ENCODE measurements at regions not wholly inside any gene's neighbourhood (a gene's known extent, or its start where the extent isn't known, plus 50 kb on each side); places are given as distances from the start of the nearest gene placed in this dataset.

- DNase-seq: no peak
These were observed 557.0 kb upstream of the IGFBP3 start for GRCh38 chr7:46478046-46478445.

- no peak for DNase-seq
These were observed 547.8 kb upstream of the IGFBP3 start for GRCh38 chr7:46468753-46469356.

DNA sequence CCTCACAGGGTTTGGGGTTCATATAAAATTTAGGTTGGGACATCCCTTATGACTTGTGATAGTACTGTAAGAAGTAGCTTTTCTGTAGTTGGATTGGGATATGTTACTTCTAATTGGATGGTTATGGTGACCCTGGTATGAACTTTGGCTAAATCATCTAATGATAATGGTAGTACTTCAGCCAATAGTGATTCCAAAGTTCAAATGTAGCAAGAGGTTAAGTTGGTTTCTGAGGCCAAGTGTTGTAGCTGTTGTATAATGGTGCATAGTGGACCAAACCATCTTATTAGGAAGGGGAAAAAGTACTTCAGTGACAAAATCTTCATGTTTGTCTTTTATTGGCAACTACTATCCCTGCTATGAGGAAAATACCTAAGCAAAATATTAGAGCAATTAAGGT, 542.1 kb upstream of the IGFBP3 start:
- DNase-seq: no peak

- DNase-seq: no peak
These were observed 540.3 kb upstream of the IGFBP3 start for GRCh38 chr7:46461334-46461777.

DNA sequence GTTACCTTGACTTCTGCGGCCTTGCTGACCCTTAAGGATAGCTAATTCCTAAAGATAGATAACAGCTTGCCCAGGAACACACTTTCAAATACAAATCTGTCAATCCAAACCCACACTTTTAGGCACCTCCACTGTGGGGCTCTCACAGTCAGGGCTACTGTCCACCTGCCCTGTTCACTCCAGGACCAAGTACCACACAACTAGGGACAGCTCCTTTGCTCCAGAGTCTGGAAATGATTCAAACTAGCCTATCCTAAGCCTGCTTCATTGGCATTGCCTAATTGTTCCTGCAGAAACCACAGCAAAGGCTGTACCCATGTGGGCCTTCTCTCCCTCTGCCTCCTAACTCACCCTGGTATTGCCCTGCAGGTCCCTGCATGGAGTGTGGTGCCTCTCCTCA, 538.9 kb upstream of the IGFBP3 start:
- no peak for DNase-seq

- no peak for DNase-seq
These were observed 533.7 kb upstream of the IGFBP3 start for GRCh38 chr7:46454816-46455215.

DNA sequence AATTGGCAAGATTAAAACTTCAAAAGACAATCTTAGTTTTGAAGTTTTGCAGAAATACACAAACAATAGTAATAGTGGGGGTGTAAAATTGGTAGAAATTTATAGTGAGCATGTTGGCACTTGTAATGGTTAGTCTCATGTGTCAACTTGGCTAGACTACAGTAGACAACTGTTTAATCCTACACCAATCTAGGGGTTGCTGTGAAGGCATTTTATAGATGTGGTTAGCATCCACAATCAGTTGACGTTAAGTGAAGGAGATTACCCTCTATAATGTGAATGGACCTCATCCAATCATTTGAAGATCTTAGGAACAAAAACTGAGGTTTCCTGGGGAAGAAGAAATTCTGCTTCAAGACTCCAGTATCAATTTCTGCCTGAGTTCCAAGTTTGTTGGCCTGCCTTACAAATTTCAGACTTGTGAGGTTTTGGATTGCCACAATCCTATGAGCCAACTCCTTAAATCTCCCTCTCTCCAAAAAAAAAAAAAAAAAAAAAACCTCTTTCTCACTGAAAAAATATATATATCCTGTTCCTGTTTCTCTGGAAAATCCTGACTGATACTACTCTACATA, 531.6 kb upstream of the IGFBP3 start:
- no peak for DNase-seq

DNA sequence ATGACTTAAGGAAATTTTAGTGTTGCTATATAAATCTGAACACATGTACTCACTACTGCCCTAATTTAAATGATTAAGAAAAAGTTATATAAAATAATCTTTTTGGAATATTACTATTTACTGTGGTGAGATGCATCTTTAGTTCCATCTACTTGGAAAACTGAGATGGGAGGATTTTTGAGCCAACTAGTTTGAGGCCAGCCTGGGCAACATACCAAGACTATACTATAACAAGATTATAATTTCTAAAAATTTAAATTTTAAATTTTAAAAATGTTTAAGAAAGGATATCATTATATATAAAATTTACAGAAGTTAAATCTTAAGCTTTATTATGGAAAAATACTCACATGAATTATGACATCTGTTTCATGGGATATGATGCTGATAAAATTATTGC, 530.8 kb upstream of the IGFBP3 start:
- DNase-seq: no peak

DNA sequence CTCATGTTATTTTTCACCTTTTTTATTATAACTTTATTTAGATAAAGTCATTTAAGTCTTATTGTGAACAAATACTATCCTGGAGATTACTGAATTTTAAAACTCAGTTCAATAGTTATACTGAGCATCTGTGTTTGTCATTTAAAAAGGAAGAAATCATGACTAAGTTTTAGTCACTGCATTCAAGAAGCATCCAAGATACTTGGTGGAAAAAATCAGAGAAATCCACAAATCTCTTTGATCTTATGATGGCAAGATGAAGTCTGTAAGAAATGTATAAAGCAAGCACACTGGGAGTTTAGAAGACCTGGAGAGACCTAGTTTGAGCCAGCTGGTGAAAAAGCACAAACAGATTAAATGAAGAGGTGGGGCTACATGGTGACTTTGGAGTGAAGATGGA, 529.8 kb upstream of the IGFBP3 start:
- DNase-seq: no peak

GRCh38 chr7:46450425-46450824, 529.4 kb upstream of the IGFBP3 start:
- no peak for DNase-seq

DNA sequence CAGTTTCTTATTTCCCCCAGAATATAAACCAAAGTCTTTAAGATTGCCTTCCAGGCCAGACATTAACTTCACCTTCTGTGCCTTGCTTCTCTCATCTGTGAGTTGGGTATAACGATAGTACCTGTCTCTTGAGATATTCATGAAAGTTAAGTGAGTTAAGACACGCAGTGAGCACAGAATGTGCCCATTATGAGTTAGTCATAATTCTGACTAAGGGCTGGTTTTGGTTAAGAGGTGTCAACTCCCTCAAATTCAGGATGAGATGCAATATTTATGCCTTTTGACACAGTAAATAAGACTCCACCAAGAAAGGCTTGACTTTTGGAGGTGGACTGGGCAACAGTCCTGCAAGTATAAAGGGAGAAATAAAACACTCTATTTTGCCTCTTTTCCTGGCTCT, 528.7 kb upstream of the IGFBP3 start:
- no peak for DNase-seq

DNA sequence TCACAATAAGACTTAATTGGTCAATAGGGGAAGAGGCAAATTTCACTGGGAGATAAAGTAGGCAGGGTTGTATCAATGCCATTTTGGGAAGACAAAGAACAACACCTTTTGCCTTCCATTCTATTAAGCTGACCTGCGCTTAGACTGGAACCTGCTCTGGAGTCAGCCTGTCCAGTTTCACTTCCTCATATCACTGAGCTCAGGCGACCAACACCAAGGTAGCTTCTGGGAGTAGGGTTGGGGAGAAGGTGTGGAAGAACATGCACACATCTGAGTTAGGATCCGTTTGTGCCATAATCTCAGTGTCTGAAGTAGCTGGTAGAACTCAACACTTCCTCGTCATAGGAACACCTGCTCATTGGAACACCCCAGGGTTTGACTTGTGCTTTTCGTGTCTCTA, 527.4 kb upstream of the IGFBP3 start:
- DNase-seq: no peak

- no peak for DNase-seq
These were observed 525.1 kb upstream of the IGFBP3 start for GRCh38 chr7:46446151-46446550.

DNA sequence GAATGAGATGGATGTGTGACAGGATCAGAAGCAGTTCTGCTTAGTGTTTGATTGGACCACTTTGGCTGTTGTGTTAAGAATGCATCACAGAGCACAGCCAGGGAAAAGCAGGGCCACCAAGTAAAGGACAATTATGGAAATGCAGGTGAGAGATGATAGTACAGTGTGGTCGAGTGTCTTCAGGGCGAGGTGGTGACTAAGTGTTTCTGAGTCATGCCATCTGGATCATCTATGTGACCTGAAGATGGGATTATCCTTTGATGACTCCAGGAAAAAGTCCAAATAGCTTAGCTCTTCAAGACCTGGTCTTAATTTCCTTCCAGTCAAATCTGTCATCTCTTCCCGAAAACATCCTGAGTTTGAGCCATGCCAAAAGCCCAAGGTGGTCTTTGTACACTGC, 523.2 kb upstream of the IGFBP3 start:
- no peak for DNase-seq

GRCh38 chr7:46440186-46440585, 519.1 kb upstream of the IGFBP3 start:
- DNase-seq: no peak

- DNase-seq: no peak
These were observed 511.6 kb upstream of the IGFBP3 start for GRCh38 chr7:46432708-46433107.

GRCh38 chr7:46428295-46428694, 507.2 kb upstream of the IGFBP3 start:
- no peak for DNase-seq

DNA sequence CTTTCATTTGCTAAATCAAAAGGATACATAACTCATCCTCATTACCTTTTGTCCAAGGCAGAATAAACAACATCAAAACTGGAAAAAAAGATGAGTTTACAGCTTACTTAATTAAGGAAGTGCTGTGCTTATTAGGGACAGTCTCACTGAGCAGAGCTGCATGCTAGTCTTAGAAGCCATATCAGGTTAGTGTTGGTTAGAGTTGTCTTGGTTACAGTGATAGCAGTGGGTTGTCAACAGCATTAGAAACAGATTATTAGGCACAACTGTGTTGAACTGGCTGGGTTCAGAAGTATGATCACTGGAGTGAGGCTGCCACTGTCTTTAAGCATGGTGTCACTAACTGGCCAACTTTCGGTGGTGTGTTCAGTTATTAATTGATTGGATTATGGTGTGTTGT, 503.9 kb upstream of the IGFBP3 start:
- DNase-seq: no peak

DNA sequence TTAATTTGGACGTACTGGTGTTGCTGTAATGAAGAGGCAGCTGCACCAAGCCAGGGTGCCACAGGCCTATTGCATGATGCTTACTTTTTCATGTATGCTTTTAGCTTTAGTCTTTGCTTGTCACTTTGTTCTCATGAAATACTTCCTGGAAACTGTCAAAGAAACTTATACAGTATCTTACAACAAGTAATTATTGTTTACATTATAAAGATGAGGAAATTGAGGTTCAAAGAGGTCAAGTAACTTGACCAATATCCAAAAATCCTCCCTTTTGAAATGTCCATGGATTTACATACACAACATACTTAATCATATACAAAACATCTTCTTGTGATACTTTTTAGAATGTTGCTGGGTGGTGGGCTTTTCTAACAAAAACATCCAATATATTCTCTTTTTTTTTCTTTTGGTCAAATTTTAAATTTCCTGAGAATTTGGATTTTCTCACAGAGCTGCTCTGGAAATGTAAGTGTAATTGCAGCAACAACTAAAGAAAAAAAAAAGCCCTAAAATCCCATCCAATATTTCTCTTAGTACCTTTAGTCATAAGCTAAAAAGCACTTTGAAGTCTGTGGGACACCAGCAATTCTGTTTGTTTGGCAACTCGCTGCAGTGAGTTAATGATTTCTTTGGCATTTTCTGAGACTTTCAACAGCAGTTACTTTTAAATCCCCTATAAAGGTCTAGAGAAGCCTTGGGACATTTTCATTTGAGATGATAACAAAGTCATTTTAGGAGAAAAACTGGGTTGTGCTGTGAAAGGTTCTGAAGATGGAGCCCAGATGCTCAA, 500.6 kb upstream of the IGFBP3 start:
- no peak for DNase-seq

GRCh38 chr7:46414946-46415345, 493.9 kb upstream of the IGFBP3 start:
- DNase-seq: no peak

DNA sequence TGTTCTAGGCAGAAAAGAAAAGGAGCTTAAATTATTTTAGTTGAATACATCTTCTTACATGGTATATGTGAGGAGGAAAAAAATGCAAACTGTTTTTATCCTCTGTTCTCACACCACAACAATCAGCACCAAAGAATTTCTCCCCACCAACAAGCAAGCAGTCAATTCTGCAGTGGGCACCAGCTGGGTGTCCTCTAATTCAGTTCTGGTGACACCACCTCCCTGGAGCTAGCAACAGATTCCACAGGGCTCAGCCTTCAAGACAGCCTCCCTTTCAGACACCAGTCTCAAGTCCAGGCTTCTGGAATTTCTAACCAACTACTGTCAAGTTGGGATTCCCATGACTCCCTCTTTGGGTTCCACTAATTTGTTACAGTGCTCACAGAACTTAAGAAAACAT, 490.2 kb upstream of the IGFBP3 start:
- DNase-seq: no peak

DNA sequence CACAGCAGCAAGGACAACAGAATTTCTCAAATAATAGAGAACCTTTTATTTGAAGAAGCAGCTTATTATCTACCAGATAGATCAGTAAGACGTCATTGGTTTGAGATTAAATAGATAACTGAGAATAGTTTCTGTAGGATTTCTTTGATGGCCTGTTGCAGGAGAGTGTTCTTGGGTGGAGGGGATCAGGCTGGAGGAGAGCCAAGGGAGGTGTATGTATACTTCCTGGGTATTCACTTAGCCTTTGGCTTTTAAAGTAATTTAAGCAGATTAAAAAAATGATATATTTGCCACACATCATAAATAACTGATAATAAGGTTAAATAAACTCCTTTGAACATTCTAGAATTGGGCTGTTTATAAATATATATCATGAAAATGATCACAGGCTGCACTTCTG, 486.1 kb upstream of the IGFBP3 start:
- no peak for DNase-seq

DNA sequence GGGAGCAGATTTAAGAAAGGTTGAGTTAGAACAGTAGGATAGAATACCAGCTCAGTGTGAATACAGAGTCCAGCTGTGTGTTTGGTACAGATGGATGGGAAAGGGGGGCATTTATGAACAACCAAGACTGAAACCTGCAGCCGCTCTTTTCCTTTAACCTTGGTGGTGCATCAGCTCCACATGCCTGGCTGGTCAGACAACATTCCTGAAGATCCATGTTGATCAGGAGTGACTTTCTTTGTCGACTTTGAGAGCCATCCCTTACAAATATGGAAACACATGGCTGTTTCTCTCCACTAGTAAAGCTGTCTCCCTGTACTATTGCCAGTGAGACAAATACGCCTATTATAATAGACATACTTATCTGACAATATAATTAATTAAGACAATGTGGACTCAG, 476.5 kb upstream of the IGFBP3 start:
- DNase-seq: no peak

- DNase-seq: no peak
These were observed 475.4 kb upstream of the IGFBP3 start for GRCh38 chr7:46396481-46396880.

GRCh38 chr7:46393142-46393541, 472.1 kb upstream of the IGFBP3 start:
- DNase-seq: no peak

Measured in cerebellar nuclear complex (tissue), 1 donor.